Fibroblast of the aortic adventitia (primary cell): ENCODE measurements at regions not wholly inside any gene's neighbourhood (a gene's known extent, or its start where the extent isn't known, plus 50 kb on each side); places are given as distances from the start of the nearest gene placed in this dataset.

ENCODE experiments used
- DNase-seq: peaks from one replicate; pipeline ENCODE4 v3.0.0-alpha.2; 2010; ENCODE audit warnings: low read depth
- H3K4me3 ChIP-seq: 2 replicates; pipeline ENCODE4 v1.5.1; 2011; ENCODE audit warnings: low read depth, mild to moderate bottlenecking, control low read depth, low read length, moderate library complexity
- TF ChIP-seq, protein P1 (sequence below): IDR thresholded peaks from 2 replicates; pipeline ENCODE4 v1.5.1; 2011; ENCODE audit warnings: mild to moderate bottlenecking, low read length, control low read depth, inconsistent platforms; ENCODE audit not compliant: insufficient read depth

DNA sequence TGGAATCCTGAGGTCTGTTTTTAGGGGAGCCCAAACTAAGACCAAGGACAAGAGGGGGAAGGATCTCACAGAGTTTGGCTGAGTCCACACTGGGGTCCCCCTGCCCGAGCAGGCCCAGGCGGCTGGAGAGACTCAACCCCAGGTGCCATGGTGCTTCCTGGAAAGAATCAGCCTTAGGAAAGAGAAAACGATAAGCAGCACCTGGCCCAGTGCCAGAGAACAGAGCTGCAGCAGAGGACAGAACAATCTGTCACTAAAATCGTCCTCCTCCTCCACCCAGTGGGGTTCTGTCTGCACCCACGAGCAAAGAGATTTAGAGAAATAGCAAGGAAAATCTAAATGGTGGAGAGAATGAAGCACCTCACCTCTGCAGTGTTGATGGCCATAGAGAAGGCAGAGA lies 470.5 kb downstream of the BCOR start:
- no peak for DNase-seq
- TF ChIP-seq, protein P1, sequence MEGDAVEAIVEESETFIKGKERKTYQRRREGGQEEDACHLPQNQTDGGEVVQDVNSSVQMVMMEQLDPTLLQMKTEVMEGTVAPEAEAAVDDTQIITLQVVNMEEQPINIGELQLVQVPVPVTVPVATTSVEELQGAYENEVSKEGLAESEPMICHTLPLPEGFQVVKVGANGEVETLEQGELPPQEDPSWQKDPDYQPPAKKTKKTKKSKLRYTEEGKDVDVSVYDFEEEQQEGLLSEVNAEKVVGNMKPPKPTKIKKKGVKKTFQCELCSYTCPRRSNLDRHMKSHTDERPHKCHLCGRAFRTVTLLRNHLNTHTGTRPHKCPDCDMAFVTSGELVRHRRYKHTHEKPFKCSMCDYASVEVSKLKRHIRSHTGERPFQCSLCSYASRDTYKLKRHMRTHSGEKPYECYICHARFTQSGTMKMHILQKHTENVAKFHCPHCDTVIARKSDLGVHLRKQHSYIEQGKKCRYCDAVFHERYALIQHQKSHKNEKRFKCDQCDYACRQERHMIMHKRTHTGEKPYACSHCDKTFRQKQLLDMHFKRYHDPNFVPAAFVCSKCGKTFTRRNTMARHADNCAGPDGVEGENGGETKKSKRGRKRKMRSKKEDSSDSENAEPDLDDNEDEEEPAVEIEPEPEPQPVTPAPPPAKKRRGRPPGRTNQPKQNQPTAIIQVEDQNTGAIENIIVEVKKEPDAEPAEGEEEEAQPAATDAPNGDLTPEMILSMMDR = no peak
- no peak overlapping the region for H3K4me3 ChIP-seq

DNA sequence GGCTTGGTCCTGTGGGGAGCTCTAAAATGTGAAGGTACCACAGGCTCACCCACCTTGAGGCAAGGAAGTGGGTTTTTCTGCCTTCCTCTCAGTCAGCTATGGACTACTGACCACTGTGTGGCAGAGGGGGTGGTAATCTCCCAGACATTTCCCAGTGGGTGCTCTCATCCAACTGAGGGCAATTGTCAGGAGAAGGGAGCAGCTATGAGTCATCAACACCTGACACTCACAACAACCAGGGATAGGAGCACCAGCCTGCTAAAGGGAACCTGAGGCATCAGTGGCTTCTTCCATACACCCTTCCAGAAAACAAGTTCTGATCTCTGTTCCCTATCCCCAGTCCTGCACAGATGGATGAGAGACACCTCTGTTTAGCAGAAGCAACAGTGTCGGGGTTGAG lies 468.8 kb downstream of the BCOR start:
- no peak overlapping the region for H3K4me3 ChIP-seq
- TF ChIP-seq, protein P1 = no peak
- DNase-seq = no peak

DNA sequence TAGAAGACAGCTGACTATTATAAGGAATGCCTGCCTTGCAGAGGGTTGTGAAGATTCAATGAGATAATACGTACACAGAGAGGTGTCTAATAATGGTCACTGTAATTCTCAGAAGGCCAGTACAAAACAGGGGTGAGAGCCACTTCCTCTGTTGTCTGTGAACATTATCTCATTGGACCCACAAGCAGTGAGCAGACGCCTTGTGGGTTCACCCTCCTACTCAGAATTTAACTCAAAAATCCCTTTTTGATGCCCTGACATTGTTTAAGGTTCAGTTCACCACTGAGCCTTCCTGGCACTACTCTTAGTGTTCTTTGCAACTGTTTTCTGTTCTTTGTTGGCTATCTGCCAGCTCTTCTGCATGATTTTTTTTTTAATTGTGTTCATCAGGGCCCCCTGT lies 467.4 kb downstream of the BCOR start:
- TF ChIP-seq, protein P1 = no peak
- no peak overlapping the region for H3K4me3 ChIP-seq
- DNase-seq = no peak

DNA sequence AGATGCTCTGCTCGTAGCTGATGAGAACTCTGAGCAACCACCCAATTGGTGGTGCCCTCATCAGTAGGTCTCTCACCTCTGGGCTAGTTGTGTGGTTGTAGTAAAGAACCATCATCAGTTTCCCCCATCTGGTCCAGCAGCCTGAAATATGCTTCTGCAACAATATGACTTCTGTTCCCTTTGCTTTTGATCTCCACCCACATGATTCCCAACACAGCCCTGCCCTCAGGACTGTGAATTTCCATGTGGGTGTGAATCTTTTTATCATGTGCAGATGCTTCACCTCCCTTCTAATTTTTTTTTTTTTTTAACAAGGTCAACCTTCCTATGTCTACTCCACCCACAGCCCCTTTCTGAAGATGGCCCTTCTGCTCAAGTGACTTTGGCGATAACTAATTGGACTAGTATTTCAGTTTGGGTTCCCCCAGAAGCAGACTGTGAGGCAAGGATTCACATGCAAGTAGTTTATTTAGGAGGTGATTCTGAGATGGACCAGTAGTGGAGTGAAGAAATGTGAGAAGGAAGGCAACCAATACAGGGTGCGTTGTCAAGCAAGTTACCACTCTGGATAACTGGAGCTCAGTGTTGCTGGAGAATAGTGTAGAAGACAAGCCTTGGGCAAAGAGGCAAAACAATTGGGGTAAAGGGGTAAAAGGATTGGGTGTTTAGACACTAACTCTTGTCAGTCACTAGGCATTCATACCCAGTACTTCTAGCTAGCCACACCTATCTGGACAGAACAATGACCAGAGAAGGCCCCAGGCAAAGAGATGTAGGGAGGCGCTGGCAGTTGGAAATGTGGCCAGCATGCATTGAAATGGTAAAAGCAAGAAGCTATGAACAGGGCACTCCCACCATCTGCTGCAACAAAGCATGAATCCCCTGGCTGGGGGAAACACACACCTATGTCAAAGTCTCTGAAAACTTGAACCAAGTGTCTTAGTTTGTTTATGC lies 466.2 kb downstream of the BCOR start:
- TF ChIP-seq, protein P1 = no peak
- no peak for DNase-seq
- no peak overlapping the region for H3K4me3 ChIP-seq

DNA sequence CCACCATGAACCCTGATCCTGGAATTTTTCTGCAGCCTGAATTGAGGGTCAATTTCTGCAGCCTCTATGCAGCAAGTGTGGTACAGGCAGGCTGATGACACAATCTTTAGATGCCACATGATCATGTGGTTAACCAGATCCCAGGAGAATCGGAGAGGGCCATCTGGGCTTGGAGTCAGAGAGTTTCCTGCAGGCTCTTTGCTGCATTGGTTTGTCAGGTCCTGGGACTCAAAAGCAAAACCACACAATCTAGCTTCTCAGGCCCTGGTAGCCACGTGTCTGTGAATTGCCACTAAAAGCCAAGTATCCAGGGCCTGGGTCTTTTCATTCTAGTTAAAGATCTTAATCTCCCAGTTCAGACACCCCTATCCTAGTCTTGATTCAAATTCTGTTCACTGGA lies 464.5 kb downstream of the BCOR start:
- TF ChIP-seq, protein P1 = no peak
- no peak overlapping the region for H3K4me3 ChIP-seq
- no peak for DNase-seq

DNA sequence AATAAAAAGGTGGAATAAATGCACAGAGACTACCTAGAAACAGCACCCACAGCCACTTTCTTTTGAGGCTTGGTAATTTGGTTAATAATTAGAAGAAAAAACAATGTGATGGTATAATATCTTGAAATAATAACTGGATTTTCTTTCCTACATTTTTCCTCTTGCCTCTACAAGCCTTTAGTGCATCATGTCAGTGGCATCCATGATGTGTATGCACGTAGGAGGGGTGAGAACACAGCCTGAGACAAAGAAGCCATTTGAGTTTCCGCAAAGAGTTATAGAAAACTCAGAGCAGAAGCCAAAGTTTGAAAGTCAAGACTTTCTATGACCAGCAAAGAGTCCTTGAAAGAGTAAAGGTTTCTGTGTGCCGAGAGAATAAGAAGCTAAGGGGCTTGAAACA lies 461.3 kb downstream of the BCOR start:
- TF ChIP-seq, protein P1 = no peak
- no peak overlapping the region for H3K4me3 ChIP-seq
- DNase-seq = no peak
